HCT116 (cell line): ENCODE measurements at regions not wholly inside any gene's neighbourhood (a gene's known extent, or its start where the extent isn't known, plus 50 kb on each side); places are given as distances from the start of the nearest gene placed in this dataset.

ENCODE experiments used
- ATAC-seq: fragments of 200-7000 bp; cut with Tn5 transposase; 2 replicates; pipeline ENCODE4 v1.9.1; 2020; ENCODE audit warnings: mild to moderate bottlenecking, moderate library complexity
- BruUV-seq: library from RNA; stranded (reverse); fragments of 400-500 nt; replicated peaks from 2 replicates; lab custom pipeline; 2021; lab: Mats Ljungman, UMichigan
- CTCF ChIA-PET: fragments of 300-600 bp; sonication (Branson Sonifier 250); formaldehyde crosslinking; loops from one replicate; lab custom pipeline; 2021; ENCODE audit warnings: antibody characterized with exemption; lab: Charles Lee
- POLR2A ChIA-PET: fragments of 300-600, 350-600 bp; sonication (Branson Sonifier 250); formaldehyde crosslinking; loops from one replicate; lab custom pipeline; 2021; ENCODE audit warnings: antibody characterized with exemption; lab: Charles Lee
- RAD21 ChIA-PET, 2 experiments: fragments of 300-600 bp; sonication (Branson Sonifier 250); formaldehyde crosslinking; loops; one replicate each; lab custom pipeline; 2023; ENCODE audit warnings: low total read pairs in 2 of 2; ENCODE audit not compliant: uncharacterized antibody in 2 of 2, unreplicated experiment in 2 of 2, low non-redundant PET in 1 of 2; lab: Charles Lee
- DNase-seq: peaks from one replicate; pipeline ENCODE4 v3.0.0-alpha.2; 2010; ENCODE audit warnings: low read depth, low spot score
- H2AFZ ChIP-seq: fragments of 200-600 bp; shearing (Covaris generic), sonication (generic); 2 replicates; pipeline ENCODE4 v1.6.1; 2017; ENCODE audit warnings: low read depth, mixed run types, mixed read lengths, antibody characterized with exemption, low read length; ENCODE audit not compliant: poor library complexity, severe bottlenecking
- H3K27ac ChIP-seq: 2 replicates; pipeline ENCODE4 v1.5.1; 2012; ENCODE audit warnings: low read depth, low read length
- H3K27me3 ChIP-seq: fragments of 200-600 bp; sonication (generic); 2 replicates; pipeline ENCODE4 v1.6.1; 2016; ENCODE audit warnings: mixed run types, low read length, mixed read lengths; ENCODE audit not compliant: insufficient read depth
- H3K36me3 ChIP-seq, 2 experiments: fragments of 200-500 bp in 1 of 2; fragments of 200-600 bp in 1 of 2; sonication (Bioruptor generic) in 1 of 2; sonication (generic) in 1 of 2; 2 replicates each; pipeline versions ENCODE4 v1.5.1 to v1.6.1; 2014 to 2016; ENCODE audit warnings: low read length in 2 of 2, inconsistent platforms in 1 of 2, mixed read lengths in 1 of 2, mixed run types in 1 of 2; ENCODE audit not compliant: insufficient read depth in 2 of 2, control insufficient read depth in 1 of 2
- H3K4me1 ChIP-seq, 2 experiments: fragments of 200-600 bp in 1 of 2; sonication (generic) in 1 of 2; 2 replicates each; pipeline versions ENCODE4 v1.5.1 to v1.6.1; 2012 to 2017; ENCODE audit warnings: low read length in 2 of 2, inconsistent platforms in 1 of 2, mild to moderate bottlenecking in 1 of 2, mixed read lengths in 1 of 2, mixed run types in 1 of 2, moderate library complexity in 1 of 2; ENCODE audit not compliant: insufficient read depth in 2 of 2, control insufficient read depth in 1 of 2
- H3K4me2 ChIP-seq: fragments of 200-600 bp; sonication (generic); 2 replicates; pipeline ENCODE4 v1.6.1; 2017; ENCODE audit warnings: mixed run types, low read length, mixed read lengths
- H3K4me3 ChIP-seq, 2 experiments: fragments of 200-600 bp in 1 of 2; sonication (generic) in 1 of 2; replicated peaks in 1 of 2; 2 replicates each; pipeline ENCODE4 v1.5.1; 2011 to 2016; ENCODE audit warnings: low read length in 2 of 2, control low read depth in 1 of 2, low read depth in 1 of 2, mild to moderate bottlenecking in 1 of 2, mixed read lengths in 1 of 2, mixed run types in 1 of 2
- H3K79me2 ChIP-seq: fragments of 200-600 bp; sonication (generic); 2 replicates; pipeline ENCODE4 v1.6.1; 2017; ENCODE audit warnings: mild to moderate bottlenecking, mixed run types, low read length, moderate library complexity, mixed read lengths; ENCODE audit not compliant: insufficient read depth
- H3K9ac ChIP-seq: fragments of 200-600 bp; sonication (generic); 2 replicates; pipeline ENCODE4 v1.6.1; 2016; ENCODE audit warnings: low read length, mixed read lengths
- H3K9me2 ChIP-seq: fragments of 200-600 bp; sonication (generic), shearing (Covaris generic); 2 replicates; pipeline ENCODE4 v1.6.1; 2017; ENCODE audit warnings: mixed run types, mild to moderate bottlenecking, moderate library complexity; ENCODE audit not compliant: insufficient read depth
- H3K9me3 ChIP-seq, 2 experiments: fragments of 200-500 bp in 1 of 2; fragments of 200-600 bp in 1 of 2; sonication (Bioruptor generic) in 1 of 2; sonication (generic) in 1 of 2; 2 replicates each; pipeline ENCODE4 v1.6.1; 2014 to 2017; ENCODE audit warnings: low read length in 2 of 2, mixed read lengths in 2 of 2, inconsistent platforms in 1 of 2, low read depth in 1 of 2, mild to moderate bottlenecking in 1 of 2, mixed run types in 1 of 2, moderate library complexity in 1 of 2; ENCODE audit not compliant: control insufficient read depth in 1 of 2, insufficient read depth in 1 of 2
- H4K20me1 ChIP-seq: fragments of 200-600 bp; sonication (generic), shearing (Covaris generic); 2 replicates; pipeline ENCODE4 v1.6.1; 2017; ENCODE audit warnings: mixed run types, mild to moderate bottlenecking, moderate library complexity; ENCODE audit not compliant: insufficient read depth
- EZH2 ChIP-seq: fragments of 200-600 bp; sonication (generic); IDR thresholded peaks from 2 replicates; pipeline ENCODE4 v1.6.1; 2017; ENCODE audit warnings: antibody characterized with exemption, mixed run types
- REST ChIP-seq: IDR thresholded peaks from 2 replicates; pipeline ENCODE4 v1.6.1; 2012; ENCODE audit warnings: low read depth
- SIN3A ChIP-seq: IDR thresholded peaks from 2 replicates; pipeline ENCODE4 v1.6.1; 2012; ENCODE audit warnings: low read depth
- ZBTB33 ChIP-seq: IDR thresholded peaks from 2 replicates; pipeline ENCODE4 v1.6.1; 2011; ENCODE audit warnings: mild to moderate bottlenecking, low read length, moderate library complexity; ENCODE audit not compliant: insufficient replicate concordance; ENCODE audit errors: extremely low read depth
- intact Hi-C: fragments of 100-400 bp; cut with micrococcal nuclease; formaldehyde crosslinking; loops from 2 replicates; pipeline ENCODE4 v1.10.0; 2022

GRCh38 chr2:221107424-221107823 is 464.7 kb downstream of the EPHA4 start:
- CTCF ChIA-PET = no interaction called here
- no peaks in the 10 kb centered on the region for H3K79me2 ChIP-seq
- no peak for DNase-seq
- no peak overlapping the region for H3K4me2 ChIP-seq
- ATAC-seq = no peak
- no peaks in the 10 kb centered on the region for H3K9me2 ChIP-seq
- POLR2A ChIA-PET = no interaction called here
- H4K20me1 ChIP-seq = no peaks in the 10 kb centered on the region
- H3K27ac ChIP-seq = no peak overlapping the region
- H3K9me3 ChIP-seq = no peaks in the 10 kb centered on the region
- H3K4me3 ChIP-seq = no peak overlapping the region
- H3K36me3 ChIP-seq = no peaks in the 10 kb centered on the region
- intact Hi-C loops = no loop called here
- BruUV-seq = no TSS peak
- H2AFZ ChIP-seq = no peak overlapping the region
- H3K9ac ChIP-seq = no peak overlapping the region
- RAD21 ChIA-PET = no interaction called here
- no peaks in the 10 kb centered on the region for H3K4me1 ChIP-seq
- TF ChIP-seq EZH2 (no peak), ZBTB33 (no peak)
- H3K27me3 ChIP-seq = peaks cover 27% of the 10 kb centered on the region

- TF ChIP-seq SIN3A (no peak), REST (no peak)
- no peak for DNase-seq
- Histone ChIP-seq H3K9ac (no peak overlapping the region), H3K27ac (no peak overlapping the region), H3K79me2 (no peaks in the 10 kb centered on the region), H3K9me2 (no peaks in the 10 kb centered on the region), H3K4me2 (no peak overlapping the region), H3K27me3 (peaks cover 46% of the 10 kb centered on the region), H3K4me1 (no peaks in the 10 kb centered on the region), H3K36me3 (no peaks in the 10 kb centered on the region), H3K9me3 (no peaks in the 10 kb centered on the region), H2AFZ (no peak overlapping the region), H3K4me3 (no peak overlapping the region), H4K20me1 (no peaks in the 10 kb centered on the region)
- POLR2A ChIA-PET = no interaction called here
- no peak for ATAC-seq
- CTCF ChIA-PET = no interaction called here
- intact Hi-C loops = no loop called here
- BruUV-seq = no TSS peak
- RAD21 ChIA-PET = no interaction called here
Measured at GRCh38 chr2:221109552-221109951, 462.6 kb downstream of the EPHA4 start.
